ENCODE measurements at regions not wholly inside any gene's neighbourhood (a gene's known extent, or its start where the extent isn't known, plus 50 kb on each side); places are given as distances from the start of the nearest gene placed in this dataset.

DNA sequence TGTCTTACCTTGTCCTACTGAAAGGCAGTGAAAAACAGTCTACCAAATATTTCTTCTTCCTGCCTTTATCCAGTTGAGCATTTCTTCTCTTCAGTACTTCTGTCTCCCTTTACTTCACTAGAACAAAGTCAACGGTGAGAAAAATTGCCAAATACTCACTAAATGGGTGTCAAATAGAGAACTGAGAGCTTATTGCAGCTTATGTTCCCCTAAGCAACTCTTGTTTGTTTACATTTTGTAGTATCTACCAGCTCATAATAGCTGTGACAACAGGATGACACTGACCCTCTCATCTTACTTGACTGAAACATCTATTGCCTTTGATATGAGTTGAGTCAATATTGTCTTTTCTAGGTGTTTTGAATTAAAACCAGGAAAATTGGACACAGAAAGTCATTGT, 327.9 kb upstream of the SORCS1 start:
- H3K4me3 ChIP-seq (ENCODE audit: low read length): no peak overlapping the region
- TF ChIP-seq ZNF274 (IDR thresholded peaks at IDR 0.05; ENCODE audit: low read depth, low read length): no peak

DNA sequence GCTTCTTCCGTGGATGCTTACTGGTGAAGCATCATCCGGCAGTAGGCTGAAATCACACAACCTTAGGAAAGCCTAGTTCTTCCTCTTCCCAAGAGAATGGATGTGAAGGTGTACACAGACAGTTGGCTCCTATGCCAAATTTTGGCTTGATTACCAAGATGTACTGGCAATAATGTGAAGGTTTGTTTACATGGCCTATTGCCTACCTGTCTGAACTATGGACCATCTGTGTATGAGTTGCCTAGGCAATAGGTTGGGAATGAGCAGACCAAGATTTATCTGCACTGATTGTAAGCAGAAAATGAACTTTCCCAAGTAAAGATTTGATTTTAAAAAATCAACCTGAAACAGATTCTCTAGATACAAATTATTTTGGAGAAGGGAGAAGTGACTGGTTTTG, 325.9 kb upstream of the SORCS1 start:
- H3K4me3 ChIP-seq (ENCODE audit: low read length): no peak overlapping the region
- no peak for TF ChIP-seq ZNF274 (IDR thresholded peaks at IDR 0.05; ENCODE audit: low read depth, low read length)

GRCh38 chr10:107487284-107487683, 322.8 kb upstream of the SORCS1 start:
- TF ChIP-seq ZNF274 (IDR thresholded peaks at IDR 0.05; ENCODE audit: low read depth, low read length): no peak
- no peak overlapping the region for H3K4me3 ChIP-seq (ENCODE audit: low read length)

- H3K4me3 ChIP-seq (ENCODE audit: low read length): no peak overlapping the region
- no peak for TF ChIP-seq ZNF274 (IDR thresholded peaks at IDR 0.05; ENCODE audit: low read depth, low read length)
These were observed 320.5 kb upstream of the SORCS1 start for GRCh38 chr10:107485019-107485418.

GRCh38 chr10:107481881-107482280, 317.4 kb upstream of the SORCS1 start:
- H3K4me3 ChIP-seq (ENCODE audit: low read length): no peak overlapping the region
- no peak for TF ChIP-seq ZNF274 (IDR thresholded peaks at IDR 0.05; ENCODE audit: low read depth, low read length)

GRCh38 chr10:107481224-107481623, 316.7 kb upstream of the SORCS1 start:
- H3K4me3 ChIP-seq (ENCODE audit: low read length): no peak overlapping the region
- TF ChIP-seq ZNF274 (IDR thresholded peaks at IDR 0.05; ENCODE audit: low read depth, low read length): no peak

- H3K4me3 ChIP-seq (ENCODE audit: low read length): no peak overlapping the region
- no peak for TF ChIP-seq ZNF274 (IDR thresholded peaks at IDR 0.05; ENCODE audit: low read depth, low read length)
These were observed 316.3 kb upstream of the SORCS1 start for GRCh38 chr10:107480781-107481180.

DNA sequence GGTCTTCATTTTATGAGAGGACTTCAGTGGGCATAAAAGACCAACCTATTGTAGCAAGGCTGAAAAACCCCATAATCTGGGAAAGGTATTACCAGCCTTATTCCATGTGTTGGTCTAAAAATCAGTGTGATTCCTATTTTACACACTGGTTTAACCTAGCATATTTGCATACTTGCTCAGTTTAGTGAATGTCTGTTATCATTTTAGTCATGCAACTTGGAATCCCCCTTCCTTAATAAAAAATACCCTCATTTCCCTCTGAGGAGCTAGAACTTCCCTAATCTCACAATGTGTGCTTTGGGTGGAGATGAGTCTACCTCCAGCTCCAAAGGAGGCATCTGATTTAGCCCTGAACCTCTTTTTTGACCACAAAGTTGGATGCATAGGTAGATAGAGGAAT, 312.8 kb upstream of the SORCS1 start:
- TF ChIP-seq ZNF274 (IDR thresholded peaks at IDR 0.05; ENCODE audit: low read depth, low read length): no peak
- peak overlapping the region; percentile 45; the same call in 1 of the 2 replicates for H3K4me3 ChIP-seq (ENCODE audit: low read length)

DNA sequence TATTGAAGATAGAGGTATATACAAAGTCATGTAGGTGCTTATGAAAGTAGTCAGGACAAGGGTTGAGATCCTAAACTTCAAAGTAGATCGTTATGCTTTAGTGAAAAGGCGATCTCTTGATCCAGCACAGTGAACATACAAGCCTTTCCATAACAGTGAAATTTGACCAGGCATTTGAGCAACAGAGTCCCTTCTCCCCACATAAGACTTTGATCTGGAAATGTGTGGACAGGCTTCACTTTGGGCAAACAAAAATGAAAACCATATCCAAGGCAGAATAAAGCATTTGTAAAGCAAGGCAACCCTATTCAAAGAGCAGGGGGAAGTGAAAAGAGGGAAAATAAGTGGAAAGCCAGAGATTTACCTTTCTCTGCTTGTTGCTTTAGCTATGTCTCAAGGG, 311.9 kb upstream of the SORCS1 start:
- H3K4me3 ChIP-seq (ENCODE audit: low read length): no peak overlapping the region
- TF ChIP-seq ZNF274 (IDR thresholded peaks at IDR 0.05; ENCODE audit: low read depth, low read length): no peak

- no peak overlapping the region for H3K4me3 ChIP-seq (ENCODE audit: low read length)
- no peak for TF ChIP-seq ZNF274 (IDR thresholded peaks at IDR 0.05; ENCODE audit: low read depth, low read length)
These were observed 310.1 kb upstream of the SORCS1 start for GRCh38 chr10:107474650-107475049.

GRCh38 chr10:107473225-107473624, 308.7 kb upstream of the SORCS1 start:
- no peak for TF ChIP-seq ZNF274 (IDR thresholded peaks at IDR 0.05; ENCODE audit: low read depth, low read length)
- H3K4me3 ChIP-seq (ENCODE audit: low read length): no peak overlapping the region

GRCh38 chr10:107471911-107472310, 307.4 kb upstream of the SORCS1 start:
- no peak overlapping the region for H3K4me3 ChIP-seq (ENCODE audit: low read length)
- TF ChIP-seq ZNF274 (IDR thresholded peaks at IDR 0.05; ENCODE audit: low read depth, low read length): no peak

DNA sequence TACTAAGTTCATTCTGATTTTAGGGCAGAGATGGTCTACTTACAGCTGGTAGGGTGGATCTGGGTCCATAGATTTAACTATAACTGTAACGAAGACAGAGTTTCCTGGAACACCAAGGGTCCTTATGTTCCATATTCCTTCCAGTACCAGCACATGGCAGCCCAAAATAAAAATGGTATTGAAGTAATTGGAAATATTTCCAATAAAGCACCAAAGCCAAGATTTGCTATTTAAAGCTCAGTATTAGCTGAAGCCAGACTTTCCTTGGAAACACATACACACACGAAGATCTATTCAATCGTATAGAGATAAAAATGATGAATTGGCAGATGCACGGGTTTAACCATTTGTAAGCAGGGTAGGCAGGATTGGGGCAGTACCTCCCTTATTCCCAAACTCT, 289.1 kb upstream of the SORCS1 start:
- no peak for TF ChIP-seq ZNF274 (IDR thresholded peaks at IDR 0.05; ENCODE audit: low read depth, low read length)
- H3K4me3 ChIP-seq (ENCODE audit: low read length): no peak overlapping the region

GRCh38 chr10:107451047-107451446, 286.5 kb upstream of the SORCS1 start:
- H3K4me3 ChIP-seq (ENCODE audit: low read length): no peak overlapping the region
- no peak for TF ChIP-seq ZNF274 (IDR thresholded peaks at IDR 0.05; ENCODE audit: low read depth, low read length)

DNA sequence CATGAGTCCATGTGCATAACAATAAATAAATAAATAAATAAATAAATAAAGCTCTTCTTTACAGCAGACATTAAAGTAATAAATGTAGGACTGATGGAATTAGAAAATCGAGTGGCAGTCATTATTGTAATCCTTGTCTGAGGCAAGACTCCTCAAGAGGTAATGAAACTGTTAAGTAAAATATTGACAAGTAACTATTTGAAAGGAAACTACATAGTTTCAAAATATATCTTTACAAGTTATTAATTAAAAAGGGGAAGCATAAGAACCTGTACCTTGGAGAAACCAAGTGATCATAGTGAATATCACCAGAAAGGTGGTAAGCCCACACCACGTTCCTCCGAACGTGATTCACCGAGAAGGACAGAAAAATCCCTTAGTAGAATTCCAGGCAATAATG, 285.6 kb upstream of the SORCS1 start:
- no peak overlapping the region; the same call in 1 of the 2 replicates for H3K4me3 ChIP-seq (ENCODE audit: low read length)
- no peak for TF ChIP-seq ZNF274 (IDR thresholded peaks at IDR 0.05; ENCODE audit: low read depth, low read length)

GRCh38 chr10:107444443-107444842, 279.9 kb upstream of the SORCS1 start:
- no peak for TF ChIP-seq ZNF274 (IDR thresholded peaks at IDR 0.05; ENCODE audit: low read depth, low read length)
- no peak overlapping the region for H3K4me3 ChIP-seq (ENCODE audit: low read length)

All from GM08714 (cell line).